ENCODE measurements at regions not wholly inside any gene's neighbourhood (a gene's known extent, or its start where the extent isn't known, plus 50 kb on each side); places are given as distances from the start of the nearest gene placed in this dataset.

DNA sequence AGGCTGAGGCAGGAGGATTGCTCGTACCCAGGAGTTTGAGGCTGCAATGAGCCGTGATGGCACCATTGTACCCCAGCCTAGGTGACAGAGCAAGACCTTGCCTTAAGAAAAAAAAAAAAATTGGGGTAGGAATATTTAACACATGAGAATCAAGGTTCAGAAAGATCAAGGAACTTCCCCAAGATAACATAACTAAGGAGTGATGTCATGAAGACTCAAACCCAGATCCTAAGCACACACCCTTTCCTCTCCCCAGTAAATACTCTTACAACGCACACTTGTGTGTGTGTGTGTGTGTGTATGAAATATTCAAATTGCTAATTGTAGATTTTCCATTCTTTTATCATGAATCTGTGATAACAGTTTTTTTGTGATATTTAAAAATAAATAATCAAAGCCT is 90.6 kb upstream of the NUDT4 start:
- intact Hi-C loops (cut with DNase I) = no loop called here
- Histone ChIP-seq H3K36me3 (no peaks in the 10 kb centered on the region), H3K27ac (no peak overlapping the region), H3K9me3 (no peaks in the 10 kb centered on the region), H3K27me3 (no peaks in the 10 kb centered on the region), H3K4me3 (no peak overlapping the region), H3K4me1 (no peaks in the 10 kb centered on the region)
- no peak for DNase-seq (ENCODE audit: low spot score in 2 of 2)
- TF ChIP-seq, protein P1, sequence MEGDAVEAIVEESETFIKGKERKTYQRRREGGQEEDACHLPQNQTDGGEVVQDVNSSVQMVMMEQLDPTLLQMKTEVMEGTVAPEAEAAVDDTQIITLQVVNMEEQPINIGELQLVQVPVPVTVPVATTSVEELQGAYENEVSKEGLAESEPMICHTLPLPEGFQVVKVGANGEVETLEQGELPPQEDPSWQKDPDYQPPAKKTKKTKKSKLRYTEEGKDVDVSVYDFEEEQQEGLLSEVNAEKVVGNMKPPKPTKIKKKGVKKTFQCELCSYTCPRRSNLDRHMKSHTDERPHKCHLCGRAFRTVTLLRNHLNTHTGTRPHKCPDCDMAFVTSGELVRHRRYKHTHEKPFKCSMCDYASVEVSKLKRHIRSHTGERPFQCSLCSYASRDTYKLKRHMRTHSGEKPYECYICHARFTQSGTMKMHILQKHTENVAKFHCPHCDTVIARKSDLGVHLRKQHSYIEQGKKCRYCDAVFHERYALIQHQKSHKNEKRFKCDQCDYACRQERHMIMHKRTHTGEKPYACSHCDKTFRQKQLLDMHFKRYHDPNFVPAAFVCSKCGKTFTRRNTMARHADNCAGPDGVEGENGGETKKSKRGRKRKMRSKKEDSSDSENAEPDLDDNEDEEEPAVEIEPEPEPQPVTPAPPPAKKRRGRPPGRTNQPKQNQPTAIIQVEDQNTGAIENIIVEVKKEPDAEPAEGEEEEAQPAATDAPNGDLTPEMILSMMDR (IDR thresholded peaks at IDR 0.05) = no peak

DNA sequence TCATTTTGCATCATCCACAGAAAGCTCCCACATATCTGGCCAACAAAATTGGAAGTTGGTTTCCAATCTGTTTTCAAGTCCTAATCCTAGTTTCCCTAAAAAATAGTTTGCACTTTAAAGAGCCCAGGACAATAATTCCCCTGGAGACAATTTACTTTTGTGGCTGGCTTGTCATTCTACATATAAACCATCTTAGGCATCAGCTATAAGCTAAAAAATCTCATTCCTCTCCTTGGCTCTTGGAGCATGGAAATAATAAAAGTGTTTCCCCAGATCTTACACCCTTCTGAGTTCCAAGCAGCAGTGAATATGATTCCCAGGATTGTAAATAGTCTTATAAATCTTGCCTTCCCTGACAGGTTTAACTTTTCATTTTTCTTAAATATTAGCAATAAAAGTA is 89.1 kb upstream of the NUDT4 start:
- Histone ChIP-seq H3K9me3 (no peaks in the 10 kb centered on the region), H3K4me3 (no peak overlapping the region), H3K4me1 (no peaks in the 10 kb centered on the region), H3K27me3 (no peaks in the 10 kb centered on the region), H3K36me3 (no peaks in the 10 kb centered on the region), H3K27ac (no peak overlapping the region)
- no peak for DNase-seq (ENCODE audit: low spot score in 2 of 2)
- TF ChIP-seq, protein P1 (IDR thresholded peaks at IDR 0.05) = no peak
- intact Hi-C loops (cut with DNase I) = no loop called here

DNA sequence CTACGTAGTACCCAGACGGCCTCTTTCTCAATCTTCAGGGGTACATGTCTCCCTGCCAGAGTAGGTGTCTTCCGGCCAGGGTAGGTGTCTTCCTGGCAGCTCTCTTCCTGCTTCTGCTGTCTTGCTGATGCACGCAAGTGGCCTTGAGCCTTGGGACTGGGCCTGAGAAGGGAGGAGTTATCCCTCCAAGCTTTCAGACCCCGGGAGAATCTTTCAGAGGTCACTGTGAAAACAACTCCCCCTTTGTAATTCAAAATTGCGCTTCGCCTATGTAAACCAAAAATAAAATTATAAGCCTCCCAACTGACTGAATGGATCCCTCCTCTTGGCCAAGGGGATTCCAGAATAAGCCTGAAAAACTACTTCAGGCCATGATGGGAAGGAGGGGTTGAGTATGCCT is 87.3 kb upstream of the NUDT4 start:
- TF ChIP-seq, protein P1 (IDR thresholded peaks at IDR 0.05) = no peak
- no peak for DNase-seq (ENCODE audit: low spot score in 2 of 2)
- H3K9me3 ChIP-seq = no peaks in the 10 kb centered on the region
- H3K4me1 ChIP-seq = no peaks in the 10 kb centered on the region
- intact Hi-C loops (cut with DNase I) = no loop called here
- no peaks in the 10 kb centered on the region for H3K27me3 ChIP-seq
- H3K4me3 ChIP-seq = no peak overlapping the region
- H3K27ac ChIP-seq = no peak overlapping the region
- H3K36me3 ChIP-seq = no peaks in the 10 kb centered on the region

DNA sequence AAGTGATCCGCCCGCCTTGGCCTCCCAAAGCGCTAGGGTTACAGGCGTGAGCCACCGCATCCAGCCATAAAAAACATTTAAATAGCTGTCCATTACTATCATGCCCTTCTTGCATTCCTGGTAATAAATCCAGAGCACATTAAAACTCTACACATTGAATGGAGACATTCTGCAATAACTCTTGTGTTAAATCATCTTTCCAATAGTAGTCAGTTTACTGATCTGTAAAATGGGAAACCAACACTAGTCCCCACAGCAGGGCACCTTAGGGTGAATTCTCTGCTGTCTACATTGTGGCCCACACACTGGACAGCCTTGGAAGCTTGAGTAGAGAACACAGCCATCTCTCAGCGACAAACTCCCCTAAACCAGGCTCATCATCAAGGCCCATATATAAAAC is 85.5 kb upstream of the NUDT4 start:
- no peaks in the 10 kb centered on the region for H3K36me3 ChIP-seq
- no peak for DNase-seq (ENCODE audit: low spot score in 2 of 2)
- TF ChIP-seq, protein P1 (IDR thresholded peaks at IDR 0.05) = no peak
- H3K4me3 ChIP-seq = no peak overlapping the region
- intact Hi-C loops (cut with DNase I) = no loop called here
- no peaks in the 10 kb centered on the region for H3K9me3 ChIP-seq
- no peaks in the 10 kb centered on the region for H3K27me3 ChIP-seq
- H3K27ac ChIP-seq = no peak overlapping the region
- no peaks in the 10 kb centered on the region for H3K4me1 ChIP-seq

DNA sequence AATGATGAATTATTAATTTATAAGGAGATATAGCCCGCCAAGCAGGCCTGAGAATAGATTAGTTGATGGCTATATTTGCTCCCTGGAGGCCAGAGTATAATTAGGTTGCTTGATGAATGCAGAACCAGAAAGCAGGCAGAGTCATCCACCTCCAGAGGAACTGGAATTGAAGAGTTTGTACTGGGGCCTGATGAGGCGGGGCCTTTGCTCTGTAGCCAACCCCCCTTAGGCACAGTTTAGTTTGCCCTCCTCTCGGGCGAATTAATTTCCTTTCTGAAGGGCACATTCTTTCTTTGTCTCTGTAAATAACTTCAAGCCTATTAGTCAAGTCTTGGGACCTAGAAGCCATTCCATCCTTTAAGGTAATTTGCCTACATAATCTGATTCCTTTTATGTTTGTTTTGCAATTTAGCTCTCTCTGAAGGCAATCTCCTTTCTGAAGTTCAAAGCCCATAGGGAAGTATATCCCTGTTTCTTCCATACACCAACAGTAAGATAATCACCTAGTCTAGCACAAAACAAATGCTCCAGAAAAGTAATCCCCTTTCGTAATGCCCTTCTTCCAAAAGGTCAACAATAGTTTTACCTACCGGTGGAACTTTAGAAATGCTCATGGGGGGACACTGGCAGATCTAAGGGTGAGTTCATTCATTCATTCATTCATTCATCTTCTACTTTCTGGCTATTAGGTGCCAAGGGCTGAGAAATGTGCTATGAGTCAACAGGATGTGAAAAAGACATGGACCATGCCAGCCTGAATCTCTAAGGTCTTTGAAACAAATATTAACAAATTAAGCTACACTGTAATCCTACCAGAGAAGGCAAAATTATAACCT is 84.8 kb upstream of the NUDT4 start:
- no peak overlapping the region for H3K27ac ChIP-seq
- H3K4me1 ChIP-seq = no peaks in the 10 kb centered on the region
- TF ChIP-seq, protein P1 (IDR thresholded peaks at IDR 0.05) = no peak
- no peak for DNase-seq (ENCODE audit: low spot score in 2 of 2)
- no peaks in the 10 kb centered on the region for H3K9me3 ChIP-seq
- intact Hi-C loops (cut with DNase I) = no loop called here
- no peaks in the 10 kb centered on the region for H3K36me3 ChIP-seq
- no peaks in the 10 kb centered on the region for H3K27me3 ChIP-seq
- no peak overlapping the region for H3K4me3 ChIP-seq
